ENCODE measurements at regions not wholly inside any gene's neighbourhood (a gene's known extent, or its start where the extent isn't known, plus 50 kb on each side); places are given as distances from the start of the nearest gene placed in this dataset.

DNA sequence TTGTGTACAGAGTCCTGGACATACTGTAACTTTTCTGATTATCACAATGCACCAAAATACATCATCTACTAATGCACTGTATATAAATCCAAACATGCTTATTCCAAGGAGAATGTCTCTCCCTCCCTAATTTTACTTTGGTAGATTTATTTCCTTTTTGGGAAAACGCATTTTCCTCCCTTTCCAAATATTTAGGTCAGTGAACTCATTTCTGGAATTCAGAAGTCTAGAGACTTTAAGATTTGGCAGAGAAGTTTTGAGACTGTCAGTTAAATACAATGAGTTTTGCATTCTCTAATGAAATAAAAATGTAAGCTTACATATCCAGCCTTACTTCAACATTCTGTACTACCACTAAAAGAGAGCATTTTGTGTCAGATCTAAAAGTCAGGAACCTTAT, 165.8 kb upstream of the EDNRB start:
- Histone ChIP-seq H3F3A (ENCODE audit: control insufficient read depth, insufficient read depth) (no peaks in the 10 kb centered on the region), H4K20me1 (ENCODE audit: control insufficient read depth, insufficient read depth, low read depth, low read length) (no peaks in the 10 kb centered on the region), H3K4me1 (ENCODE audit: control insufficient read depth, low read length) (no peaks in the 10 kb centered on the region), H3K4me3 (ENCODE audit: low read length) (no peak overlapping the region), H3K79me2 (ENCODE audit: control insufficient read depth, low read length) (no peaks in the 10 kb centered on the region), H3K9me2 (replicated peaks; ENCODE audit: control insufficient read depth, low read length) (no peaks in the 10 kb centered on the region), H3K27ac (ENCODE audit: low read depth, low read length) (no peak overlapping the region), H3K27me3 (ENCODE audit: control insufficient read depth, low read length) (no peaks in the 10 kb centered on the region), H3K4me2 (ENCODE audit: low read length) (no peak overlapping the region), H3K9me3 (ENCODE audit: control insufficient read depth, insufficient read depth, low read length) (no peaks in the 10 kb centered on the region; the same call in 1 of the 2 replicates), H3K36me3 (ENCODE audit: control insufficient read depth, low read length) (no peaks in the 10 kb centered on the region)
- TF ChIP-seq EZH2phosphoT487 (IDR thresholded peaks at IDR 0.05; ENCODE audit: borderline replicate concordance, low read length) = no peak
- TF ChIP-seq, protein P1, sequence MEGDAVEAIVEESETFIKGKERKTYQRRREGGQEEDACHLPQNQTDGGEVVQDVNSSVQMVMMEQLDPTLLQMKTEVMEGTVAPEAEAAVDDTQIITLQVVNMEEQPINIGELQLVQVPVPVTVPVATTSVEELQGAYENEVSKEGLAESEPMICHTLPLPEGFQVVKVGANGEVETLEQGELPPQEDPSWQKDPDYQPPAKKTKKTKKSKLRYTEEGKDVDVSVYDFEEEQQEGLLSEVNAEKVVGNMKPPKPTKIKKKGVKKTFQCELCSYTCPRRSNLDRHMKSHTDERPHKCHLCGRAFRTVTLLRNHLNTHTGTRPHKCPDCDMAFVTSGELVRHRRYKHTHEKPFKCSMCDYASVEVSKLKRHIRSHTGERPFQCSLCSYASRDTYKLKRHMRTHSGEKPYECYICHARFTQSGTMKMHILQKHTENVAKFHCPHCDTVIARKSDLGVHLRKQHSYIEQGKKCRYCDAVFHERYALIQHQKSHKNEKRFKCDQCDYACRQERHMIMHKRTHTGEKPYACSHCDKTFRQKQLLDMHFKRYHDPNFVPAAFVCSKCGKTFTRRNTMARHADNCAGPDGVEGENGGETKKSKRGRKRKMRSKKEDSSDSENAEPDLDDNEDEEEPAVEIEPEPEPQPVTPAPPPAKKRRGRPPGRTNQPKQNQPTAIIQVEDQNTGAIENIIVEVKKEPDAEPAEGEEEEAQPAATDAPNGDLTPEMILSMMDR (IDR thresholded peaks at IDR 0.05; ENCODE audit: low read depth, low read length, poor library complexity, severe bottlenecking) = no peak

DNA sequence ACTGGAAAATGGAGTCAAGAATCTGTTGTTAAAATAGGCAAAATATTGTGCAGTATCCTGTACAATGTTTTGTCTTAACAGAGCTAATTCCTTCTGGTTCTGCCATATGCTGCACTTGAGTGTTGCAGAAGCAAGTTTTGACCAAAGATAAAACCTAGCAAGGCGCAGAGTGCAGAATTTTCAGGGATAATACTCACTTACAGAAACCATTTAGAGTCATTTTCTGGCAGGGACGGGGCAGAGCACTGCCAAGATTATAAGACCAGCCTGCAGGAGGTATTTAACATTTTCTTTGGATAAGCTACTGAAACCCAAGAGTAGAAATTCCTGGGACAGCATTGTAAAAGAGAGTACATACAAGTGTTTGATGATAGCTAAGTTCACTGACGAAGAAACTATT, 159.5 kb upstream of the EDNRB start:
- H3K27ac ChIP-seq (ENCODE audit: low read depth, low read length) = no peak overlapping the region
- H4K20me1 ChIP-seq (ENCODE audit: control insufficient read depth, insufficient read depth, low read depth, low read length) = no peaks in the 10 kb centered on the region
- no peak overlapping the region for H3K4me2 ChIP-seq (ENCODE audit: low read length)
- TF ChIP-seq EZH2phosphoT487 (IDR thresholded peaks at IDR 0.05; ENCODE audit: borderline replicate concordance, low read length) = no peak
- TF ChIP-seq, protein P1 (IDR thresholded peaks at IDR 0.05; ENCODE audit: low read depth, low read length, poor library complexity, severe bottlenecking) = no peak
- no peaks in the 10 kb centered on the region for H3F3A ChIP-seq (ENCODE audit: control insufficient read depth, insufficient read depth)
- no peaks in the 10 kb centered on the region for H3K9me2 ChIP-seq (replicated peaks; ENCODE audit: control insufficient read depth, low read length)
- H3K9me3 ChIP-seq (ENCODE audit: control insufficient read depth, insufficient read depth, low read length) = no peaks in the 10 kb centered on the region; the same call in 1 of the 2 replicates
- no peaks in the 10 kb centered on the region for H3K4me1 ChIP-seq (ENCODE audit: control insufficient read depth, low read length)
- H3K36me3 ChIP-seq (ENCODE audit: control insufficient read depth, low read length) = no peaks in the 10 kb centered on the region
- no peak overlapping the region for H3K4me3 ChIP-seq (ENCODE audit: low read length)
- H3K79me2 ChIP-seq (ENCODE audit: control insufficient read depth, low read length) = no peaks in the 10 kb centered on the region
- H3K27me3 ChIP-seq (ENCODE audit: control insufficient read depth, low read length) = no peaks in the 10 kb centered on the region

DNA sequence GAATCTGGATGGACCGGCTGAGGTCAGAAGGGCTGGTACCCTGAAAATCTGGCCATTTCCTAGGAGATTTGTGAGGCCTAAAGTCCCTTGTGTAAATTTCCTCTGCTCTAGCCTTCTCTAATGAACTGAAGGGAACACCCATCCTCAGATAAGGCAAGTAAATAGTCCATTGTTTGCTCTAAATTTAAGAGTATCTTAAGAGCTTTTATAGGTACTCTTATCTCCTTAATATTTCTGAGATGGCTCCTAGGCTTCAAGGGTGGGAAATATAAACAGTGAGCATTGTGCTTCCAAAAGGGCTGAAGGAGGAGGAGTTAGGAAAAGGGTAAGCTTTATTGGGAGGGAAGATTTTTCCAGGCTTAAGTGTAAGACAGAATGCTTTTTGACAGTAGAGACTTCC, 148.7 kb upstream of the EDNRB start:
- no peak for TF ChIP-seq EZH2phosphoT487 (IDR thresholded peaks at IDR 0.05; ENCODE audit: borderline replicate concordance, low read length)
- TF ChIP-seq, protein P1 (IDR thresholded peaks at IDR 0.05; ENCODE audit: low read depth, low read length, poor library complexity, severe bottlenecking) = no peak
- no peaks in the 10 kb centered on the region for H3K27me3 ChIP-seq (ENCODE audit: control insufficient read depth, low read length)
- H3K9me3 ChIP-seq (ENCODE audit: control insufficient read depth, insufficient read depth, low read length) = no peaks in the 10 kb centered on the region

DNA sequence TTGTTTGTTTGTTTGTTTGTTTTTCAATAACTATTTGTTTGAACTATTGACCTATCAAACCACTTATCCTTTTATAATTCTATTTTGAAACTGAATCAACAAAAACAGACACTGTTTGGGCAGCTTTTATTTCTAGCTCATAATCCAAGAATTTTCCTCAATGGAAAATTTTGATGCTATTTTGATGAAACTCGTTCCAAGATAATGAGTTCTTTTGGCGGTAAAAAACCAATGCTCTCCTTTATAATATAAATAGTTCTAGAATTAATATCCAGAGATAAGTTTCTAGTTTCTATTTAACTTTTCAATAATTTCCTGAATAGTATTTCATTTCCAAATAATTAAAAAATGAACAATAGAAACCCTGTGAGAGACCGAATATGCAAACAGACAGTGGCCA, 146.5 kb upstream of the EDNRB start:
- H3F3A ChIP-seq (ENCODE audit: control insufficient read depth, insufficient read depth) = no peaks in the 10 kb centered on the region
- TF ChIP-seq, protein P1 (IDR thresholded peaks at IDR 0.05; ENCODE audit: low read depth, low read length, poor library complexity, severe bottlenecking) = no peak
- TF ChIP-seq EZH2phosphoT487 (IDR thresholded peaks at IDR 0.05; ENCODE audit: borderline replicate concordance, low read length) = no peak
- no peak overlapping the region for H3K4me2 ChIP-seq (ENCODE audit: low read length)
- no peak overlapping the region for H3K27ac ChIP-seq (ENCODE audit: low read depth, low read length)
- no peaks in the 10 kb centered on the region for H4K20me1 ChIP-seq (ENCODE audit: control insufficient read depth, insufficient read depth, low read depth, low read length)
- H3K79me2 ChIP-seq (ENCODE audit: control insufficient read depth, low read length) = no peaks in the 10 kb centered on the region
- H3K9me2 ChIP-seq (replicated peaks; ENCODE audit: control insufficient read depth, low read length) = no peaks in the 10 kb centered on the region
- no peaks in the 10 kb centered on the region for H3K27me3 ChIP-seq (ENCODE audit: control insufficient read depth, low read length)
- no peak overlapping the region for H3K4me3 ChIP-seq (ENCODE audit: low read length)
- no peaks in the 10 kb centered on the region for H3K9me3 ChIP-seq (ENCODE audit: control insufficient read depth, insufficient read depth, low read length)
- H3K4me1 ChIP-seq (ENCODE audit: control insufficient read depth, low read length) = no peaks in the 10 kb centered on the region
- no peaks in the 10 kb centered on the region for H3K36me3 ChIP-seq (ENCODE audit: control insufficient read depth, low read length)

More for the DNA sequence above, 148.7 kb upstream of the EDNRB start:
- Histone ChIP-seq H3K36me3 (ENCODE audit: control insufficient read depth, low read length) (no peaks in the 10 kb centered on the region), H3K4me2 (ENCODE audit: low read length) (no peak overlapping the region), H3K27ac (ENCODE audit: low read depth, low read length) (no peak overlapping the region), H3F3A (ENCODE audit: control insufficient read depth, insufficient read depth) (no peaks in the 10 kb centered on the region), H3K4me1 (ENCODE audit: control insufficient read depth, low read length) (no peaks in the 10 kb centered on the region), H3K79me2 (ENCODE audit: control insufficient read depth, low read length) (no peaks in the 10 kb centered on the region), H3K9me2 (replicated peaks; ENCODE audit: control insufficient read depth, low read length) (no peaks in the 10 kb centered on the region), H3K4me3 (ENCODE audit: low read length) (no peak overlapping the region), H4K20me1 (ENCODE audit: control insufficient read depth, insufficient read depth, low read depth, low read length) (no peaks in the 10 kb centered on the region)

Data from DOHH2 (cell line).